ENCODE measurements at regions not wholly inside any gene's neighbourhood (a gene's known extent, or its start where the extent isn't known, plus 50 kb on each side); places are given as distances from the start of the nearest gene placed in this dataset.

GRCh38 chr13:34116651-34117050 is 298.7 kb downstream of the RFC3 start:
- H3K4me3 ChIP-seq (replicated peaks; ENCODE audit: insufficient read depth, low read length), result no peak overlapping the region
- no peaks in the 10 kb centered on the region for H3K27me3 ChIP-seq (ENCODE audit: insufficient read depth, poor library complexity, severe bottlenecking)
- DNase-seq (ENCODE audit: low read depth in 1 of 2, low spot score in 1 of 2), result no peak
- TF ChIP-seq GABPA (IDR thresholded peaks at IDR 0.05; ENCODE audit: low read depth) (no peak), SPI1 (IDR thresholded peaks at IDR 0.05; ENCODE audit: borderline replicate concordance, low read depth) (no peak), POLR2AphosphoS5 (IDR thresholded peaks at IDR 0.05; ENCODE audit: low read depth) (no peak), CTCF (IDR thresholded peaks at IDR 0.05; ENCODE audit: insufficient read depth, low read length) (no peak), REST (IDR thresholded peaks at IDR 0.05; ENCODE audit: insufficient replicate concordance, low read depth) (no peak)
- no peak overlapping the region for H3K27ac ChIP-seq (replicated peaks)

GRCh38 chr13:34124666-34125306 is 306.8 kb downstream of the RFC3 start:
- DNase-seq (ENCODE audit: low read depth in 1 of 2, low spot score in 1 of 2), result no peak
- TF ChIP-seq POLR2AphosphoS5 (IDR thresholded peaks at IDR 0.05; ENCODE audit: low read depth), result no peak
- H3K27ac ChIP-seq (replicated peaks), result no peak overlapping the region
- H3K4me3 ChIP-seq (replicated peaks; ENCODE audit: insufficient read depth, low read length), result no peak overlapping the region
- H3K27me3 ChIP-seq (ENCODE audit: insufficient read depth, poor library complexity, severe bottlenecking), result no peaks in the 10 kb centered on the region

GRCh38 chr13:34127523-34127922 is 309.6 kb downstream of the RFC3 start:
- Histone ChIP-seq H3K4me3 (replicated peaks; ENCODE audit: insufficient read depth, low read length) (no peak overlapping the region), H3K27me3 (ENCODE audit: insufficient read depth, poor library complexity, severe bottlenecking) (no peaks in the 10 kb centered on the region), H3K27ac (replicated peaks) (no peak overlapping the region)
- no peak for TF ChIP-seq GABPA (IDR thresholded peaks at IDR 0.05; ENCODE audit: low read depth)
- no peak for TF ChIP-seq CTCF (IDR thresholded peaks at IDR 0.05; ENCODE audit: insufficient read depth, low read length)
- no peak for TF ChIP-seq REST (IDR thresholded peaks at IDR 0.05; ENCODE audit: insufficient replicate concordance, low read depth)
- TF ChIP-seq POLR2AphosphoS5 (IDR thresholded peaks at IDR 0.05; ENCODE audit: low read depth), result no peak
- TF ChIP-seq SPI1 (IDR thresholded peaks at IDR 0.05; ENCODE audit: borderline replicate concordance, low read depth), result no peak
- no peak for DNase-seq (ENCODE audit: low read depth in 1 of 2, low spot score in 1 of 2)

- TF ChIP-seq SPI1 (IDR thresholded peaks at IDR 0.05; ENCODE audit: borderline replicate concordance, low read depth) (no peak), GABPA (IDR thresholded peaks at IDR 0.05; ENCODE audit: low read depth) (no peak), CTCF (IDR thresholded peaks at IDR 0.05; ENCODE audit: insufficient read depth, low read length) (no peak), REST (IDR thresholded peaks at IDR 0.05; ENCODE audit: insufficient replicate concordance, low read depth) (no peak), POLR2AphosphoS5 (IDR thresholded peaks at IDR 0.05; ENCODE audit: low read depth) (no peak)
- Histone ChIP-seq H3K27ac (replicated peaks) (no peak overlapping the region), H3K4me3 (replicated peaks; ENCODE audit: insufficient read depth, low read length) (no peak overlapping the region), H3K27me3 (ENCODE audit: insufficient read depth, poor library complexity, severe bottlenecking) (no peaks in the 10 kb centered on the region)
- DNase-seq (ENCODE audit: low read depth in 1 of 2, low spot score in 1 of 2), result no peak
These were observed 310.7 kb downstream of the RFC3 start for GRCh38 chr13:34128661-34129060.

Data from HL-60 (cell line).